Upper lobe of right lung (tissue), 1 donor: ENCODE measurements at regions not wholly inside any gene's neighbourhood (a gene's known extent, or its start where the extent isn't known, plus 50 kb on each side); places are given as distances from the start of the nearest gene placed in this dataset.

ENCODE experiments used
- ATAC-seq: fragments of 200-7000 bp; cut with Tn5 transposase; one replicate; pipeline ENCODE4 v1.9.1; 2020; ENCODE audit warnings: mild to moderate bottlenecking, moderate library complexity
- DNase-seq: peaks from one replicate; pipeline ENCODE4 v3.0.0-alpha.2; 2020
- H3K27ac ChIP-seq: fragments of 200-600 bp; one replicate; pipeline ENCODE4 v1.8.0; 2022
- H3K27me3 ChIP-seq: fragments of 200-600 bp; one replicate; pipeline ENCODE4 v1.8.0; 2022; ENCODE audit warnings: mild to moderate bottlenecking
- H3K36me3 ChIP-seq: fragments of 200-600 bp; one replicate; pipeline ENCODE4 v1.8.0; 2022
- H3K4me1 ChIP-seq: fragments of 200-600 bp; one replicate; pipeline ENCODE4 v1.8.0; 2022
- H3K4me3 ChIP-seq: fragments of 200-600 bp; one replicate; pipeline ENCODE4 v1.8.0; 2022; ENCODE audit warnings: mild to moderate bottlenecking
- H3K9me3 ChIP-seq: fragments of 200-600 bp; one replicate; pipeline ENCODE4 v1.8.0; 2022
- intact Hi-C: fragments of 100-400 bp; cut with DNase I; formaldehyde crosslinking; loops from one replicate; pipeline ENCODE4 v1.11.0; 2022
- TF ChIP-seq, protein P1 (sequence below): fragments of 200-600 bp; IDR thresholded peaks from one replicate; pipeline ENCODE4 v1.8.0; 2022; ENCODE audit warnings: antibody characterized with exemption
- donor health status: DM: no; HTN: yes; CAD: no; lungs with severe emphysema.

GRCh38 chr10:36177071-36177470 is 535.0 kb upstream of the FZD8 start:
- Histone ChIP-seq H3K27me3 (no peaks in the 10 kb centered on the region), H3K9me3 (no peaks in the 10 kb centered on the region), H3K4me1 (peaks cover 8% of the 10 kb centered on the region), H3K4me3 (no peak overlapping the region), H3K27ac (no peak overlapping the region), H3K36me3 (no peaks in the 10 kb centered on the region)
- intact Hi-C loops: no loop called here
- DNase-seq: no peak
- TF ChIP-seq, protein P1, sequence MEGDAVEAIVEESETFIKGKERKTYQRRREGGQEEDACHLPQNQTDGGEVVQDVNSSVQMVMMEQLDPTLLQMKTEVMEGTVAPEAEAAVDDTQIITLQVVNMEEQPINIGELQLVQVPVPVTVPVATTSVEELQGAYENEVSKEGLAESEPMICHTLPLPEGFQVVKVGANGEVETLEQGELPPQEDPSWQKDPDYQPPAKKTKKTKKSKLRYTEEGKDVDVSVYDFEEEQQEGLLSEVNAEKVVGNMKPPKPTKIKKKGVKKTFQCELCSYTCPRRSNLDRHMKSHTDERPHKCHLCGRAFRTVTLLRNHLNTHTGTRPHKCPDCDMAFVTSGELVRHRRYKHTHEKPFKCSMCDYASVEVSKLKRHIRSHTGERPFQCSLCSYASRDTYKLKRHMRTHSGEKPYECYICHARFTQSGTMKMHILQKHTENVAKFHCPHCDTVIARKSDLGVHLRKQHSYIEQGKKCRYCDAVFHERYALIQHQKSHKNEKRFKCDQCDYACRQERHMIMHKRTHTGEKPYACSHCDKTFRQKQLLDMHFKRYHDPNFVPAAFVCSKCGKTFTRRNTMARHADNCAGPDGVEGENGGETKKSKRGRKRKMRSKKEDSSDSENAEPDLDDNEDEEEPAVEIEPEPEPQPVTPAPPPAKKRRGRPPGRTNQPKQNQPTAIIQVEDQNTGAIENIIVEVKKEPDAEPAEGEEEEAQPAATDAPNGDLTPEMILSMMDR: no peak
- ATAC-seq: no peak

GRCh38 chr10:36175954-36176353 is 533.9 kb upstream of the FZD8 start:
- H3K27ac ChIP-seq: no peak overlapping the region
- TF ChIP-seq, protein P1: no peak
- no peak for DNase-seq

DNA sequence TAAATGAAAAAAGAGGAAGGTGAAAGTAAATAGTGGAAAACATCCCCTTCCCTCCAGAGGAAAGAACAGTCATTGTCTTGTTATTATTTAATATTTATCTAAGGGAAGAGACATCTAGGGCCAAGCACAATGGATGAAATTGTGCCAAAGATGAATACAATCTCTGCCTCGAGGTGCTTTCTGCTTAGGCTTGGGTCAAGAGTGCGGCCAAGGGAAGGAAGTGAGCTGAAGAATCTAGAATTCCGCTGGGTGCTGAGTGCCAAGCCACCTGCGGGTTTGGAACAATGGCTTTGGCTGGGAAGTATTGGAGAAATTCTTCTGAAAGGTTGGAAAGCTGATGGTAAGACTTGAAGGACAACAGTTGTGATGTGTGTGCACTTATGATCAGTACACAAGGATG is 531.3 kb upstream of the FZD8 start:
- peak; percentile 28 for ATAC-seq
- H3K9me3 ChIP-seq: no peaks in the 10 kb centered on the region
- H3K27me3 ChIP-seq: no peaks in the 10 kb centered on the region
- TF ChIP-seq, protein P1: no peak
- intact Hi-C loops: no loop called here
- no peak overlapping the region for H3K4me3 ChIP-seq
- peaks cover 9% of the 10 kb centered on the region for H3K4me1 ChIP-seq
- DNase-seq: no peak
- no peaks in the 10 kb centered on the region for H3K36me3 ChIP-seq
- H3K27ac ChIP-seq: no peak overlapping the region

More at GRCh38 chr10:36175954-36176353, 533.9 kb upstream of the FZD8 start:
- intact Hi-C loops: no loop called here
- Histone ChIP-seq H3K27me3 (no peaks in the 10 kb centered on the region), H3K36me3 (no peaks in the 10 kb centered on the region), H3K4me3 (no peak overlapping the region), H3K4me1 (peaks cover 9% of the 10 kb centered on the region), H3K9me3 (no peaks in the 10 kb centered on the region)
- no peak for ATAC-seq

GRCh38 chr10:36171953-36172940 is 530.2 kb upstream of the FZD8 start:
- ATAC-seq (no peak), DNase-seq (no peak)
- H3K36me3 ChIP-seq: no peaks in the 10 kb centered on the region
- intact Hi-C loops: no loop called here
- no peak overlapping the region for H3K4me3 ChIP-seq
- no peak overlapping the region for H3K27ac ChIP-seq
- no peaks in the 10 kb centered on the region for H3K27me3 ChIP-seq
- peaks cover 9% of the 10 kb centered on the region for H3K4me1 ChIP-seq
- H3K9me3 ChIP-seq: no peaks in the 10 kb centered on the region
- TF ChIP-seq, protein P1: no peak

- no peak for ATAC-seq
- H3K27ac ChIP-seq: no peak overlapping the region
- TF ChIP-seq, protein P1: no peak
Observed at GRCh38 chr10:36171556-36171952, 529.5 kb upstream of the FZD8 start.

More at GRCh38 chr10:36171556-36171952, 529.5 kb upstream of the FZD8 start:
- H3K9me3 ChIP-seq: no peaks in the 10 kb centered on the region
- H3K27me3 ChIP-seq: no peaks in the 10 kb centered on the region
- intact Hi-C loops: no loop called here
- H3K4me1 ChIP-seq: peaks cover 9% of the 10 kb centered on the region
- no peak overlapping the region for H3K4me3 ChIP-seq
- no peaks in the 10 kb centered on the region for H3K36me3 ChIP-seq
- no peak for DNase-seq
